ENCODE measurements at regions not wholly inside any gene's neighbourhood (a gene's known extent, or its start where the extent isn't known, plus 50 kb on each side); places are given as distances from the start of the nearest gene placed in this dataset.

GRCh38 chr3:150136242-150136641 is 165.5 kb upstream of the PFN2 start:
- TF ChIP-seq POLR2AphosphoS5 (IDR thresholded peaks at IDR 0.05; ENCODE audit: low read depth, low read length) (no peak), SIN3A (IDR thresholded peaks at IDR 0.05; ENCODE audit: borderline replicate concordance, insufficient read depth, low read length) (no peak)
- TF ChIP-seq, protein P1, sequence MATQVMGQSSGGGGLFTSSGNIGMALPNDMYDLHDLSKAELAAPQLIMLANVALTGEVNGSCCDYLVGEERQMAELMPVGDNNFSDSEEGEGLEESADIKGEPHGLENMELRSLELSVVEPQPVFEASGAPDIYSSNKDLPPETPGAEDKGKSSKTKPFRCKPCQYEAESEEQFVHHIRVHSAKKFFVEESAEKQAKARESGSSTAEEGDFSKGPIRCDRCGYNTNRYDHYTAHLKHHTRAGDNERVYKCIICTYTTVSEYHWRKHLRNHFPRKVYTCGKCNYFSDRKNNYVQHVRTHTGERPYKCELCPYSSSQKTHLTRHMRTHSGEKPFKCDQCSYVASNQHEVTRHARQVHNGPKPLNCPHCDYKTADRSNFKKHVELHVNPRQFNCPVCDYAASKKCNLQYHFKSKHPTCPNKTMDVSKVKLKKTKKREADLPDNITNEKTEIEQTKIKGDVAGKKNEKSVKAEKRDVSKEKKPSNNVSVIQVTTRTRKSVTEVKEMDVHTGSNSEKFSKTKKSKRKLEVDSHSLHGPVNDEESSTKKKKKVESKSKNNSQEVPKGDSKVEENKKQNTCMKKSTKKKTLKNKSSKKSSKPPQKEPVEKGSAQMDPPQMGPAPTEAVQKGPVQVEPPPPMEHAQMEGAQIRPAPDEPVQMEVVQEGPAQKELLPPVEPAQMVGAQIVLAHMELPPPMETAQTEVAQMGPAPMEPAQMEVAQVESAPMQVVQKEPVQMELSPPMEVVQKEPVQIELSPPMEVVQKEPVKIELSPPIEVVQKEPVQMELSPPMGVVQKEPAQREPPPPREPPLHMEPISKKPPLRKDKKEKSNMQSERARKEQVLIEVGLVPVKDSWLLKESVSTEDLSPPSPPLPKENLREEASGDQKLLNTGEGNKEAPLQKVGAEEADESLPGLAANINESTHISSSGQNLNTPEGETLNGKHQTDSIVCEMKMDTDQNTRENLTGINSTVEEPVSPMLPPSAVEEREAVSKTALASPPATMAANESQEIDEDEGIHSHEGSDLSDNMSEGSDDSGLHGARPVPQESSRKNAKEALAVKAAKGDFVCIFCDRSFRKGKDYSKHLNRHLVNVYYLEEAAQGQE (IDR thresholded peaks at IDR 0.05; ENCODE audit: insufficient read depth in 1 of 2, low read depth in 2 of 2, low read length in 2 of 2): no peak

Data from PFSK-1 (cell line).